ENCODE measurements at regions not wholly inside any gene's neighbourhood (a gene's known extent, or its start where the extent isn't known, plus 50 kb on each side); places are given as distances from the start of the nearest gene placed in this dataset.

- FAIRE-seq (no peak), DNase-seq (ENCODE audit: low spot score) (no peak)
Observed at GRCh38 chr5:2696156-2696807, 55.2 kb downstream of the IRX2 start.

GRCh38 chr5:2695200-2695891 is 56.1 kb downstream of the IRX2 start:
- DNase-seq (ENCODE audit: low spot score): no peak
- no peak for FAIRE-seq

GRCh38 chr5:2691530-2691929 is 59.9 kb downstream of the IRX2 start:
- FAIRE-seq (no peak), DNase-seq (ENCODE audit: low spot score) (no peak)

DNA sequence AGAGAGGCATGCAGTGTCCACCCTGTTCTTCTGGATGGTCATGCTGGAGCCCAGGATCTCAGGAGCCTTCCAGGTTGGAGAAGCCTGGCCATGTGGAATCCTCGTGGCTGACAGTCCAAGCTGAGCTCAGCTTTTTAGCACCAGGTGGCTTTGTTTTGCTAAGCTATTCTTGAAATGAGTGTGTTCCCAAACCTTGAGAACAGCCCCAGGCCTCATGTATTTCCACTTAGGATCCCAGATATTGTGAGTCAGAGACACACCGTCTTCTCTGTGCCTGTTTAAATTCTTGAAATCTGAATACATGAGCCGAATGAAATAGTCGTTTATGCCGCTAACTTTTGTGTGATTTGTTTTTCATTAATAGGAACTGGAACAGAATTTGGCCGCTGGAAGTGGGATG is 61.2 kb downstream of the IRX2 start:
- FAIRE-seq (no peak), DNase-seq (ENCODE audit: low spot score) (no peak)

DNA sequence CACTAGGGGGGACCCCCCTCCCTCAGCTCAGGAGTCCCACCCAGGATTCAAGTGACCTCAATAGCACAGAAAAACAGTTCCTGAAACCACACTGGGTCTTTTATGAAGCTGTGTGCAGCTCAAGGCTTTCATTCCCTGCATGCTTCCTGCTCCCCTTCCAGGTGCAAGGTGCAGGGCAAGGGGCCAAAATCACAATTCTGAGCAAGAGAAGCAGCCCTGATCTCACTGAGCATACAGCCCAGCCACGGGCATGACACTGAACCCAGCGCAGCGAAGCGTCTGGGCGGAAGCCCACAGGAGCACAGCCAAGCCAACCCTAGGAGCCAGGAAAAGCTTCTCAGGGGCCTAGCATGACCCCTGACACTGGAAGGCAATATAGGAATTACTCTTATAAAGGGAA is 62.9 kb downstream of the IRX2 start:
- DNase-seq (ENCODE audit: low spot score) (no peak), FAIRE-seq (no peak)

DNA sequence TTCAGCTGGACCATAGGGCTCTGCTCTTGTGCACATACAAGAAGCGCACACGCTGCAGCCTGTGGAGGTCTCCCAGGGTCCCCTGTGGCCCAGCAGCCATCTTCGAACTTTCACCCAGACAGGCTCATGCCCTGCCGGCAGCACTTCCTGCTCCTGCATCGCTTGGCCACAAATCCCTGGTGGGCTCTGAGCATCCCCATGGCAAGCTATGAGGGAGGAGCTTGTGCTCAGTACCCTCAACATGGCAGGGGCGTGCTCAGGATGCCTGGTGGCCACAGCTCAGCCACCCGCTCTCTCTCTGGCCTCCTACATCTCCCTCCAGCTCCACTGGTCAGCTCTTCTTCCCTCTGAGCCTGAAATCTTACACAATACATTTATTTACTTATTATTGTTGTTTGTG is 63.7 kb downstream of the IRX2 start:
- no peak for DNase-seq (ENCODE audit: low spot score)

GRCh38 chr5:2686321-2687124 is 65.0 kb downstream of the IRX2 start:
- DNase-seq (ENCODE audit: low spot score) (no peak), FAIRE-seq (no peak)

More for the DNA sequence above, 63.7 kb downstream of the IRX2 start:
- no peak for FAIRE-seq

DNA sequence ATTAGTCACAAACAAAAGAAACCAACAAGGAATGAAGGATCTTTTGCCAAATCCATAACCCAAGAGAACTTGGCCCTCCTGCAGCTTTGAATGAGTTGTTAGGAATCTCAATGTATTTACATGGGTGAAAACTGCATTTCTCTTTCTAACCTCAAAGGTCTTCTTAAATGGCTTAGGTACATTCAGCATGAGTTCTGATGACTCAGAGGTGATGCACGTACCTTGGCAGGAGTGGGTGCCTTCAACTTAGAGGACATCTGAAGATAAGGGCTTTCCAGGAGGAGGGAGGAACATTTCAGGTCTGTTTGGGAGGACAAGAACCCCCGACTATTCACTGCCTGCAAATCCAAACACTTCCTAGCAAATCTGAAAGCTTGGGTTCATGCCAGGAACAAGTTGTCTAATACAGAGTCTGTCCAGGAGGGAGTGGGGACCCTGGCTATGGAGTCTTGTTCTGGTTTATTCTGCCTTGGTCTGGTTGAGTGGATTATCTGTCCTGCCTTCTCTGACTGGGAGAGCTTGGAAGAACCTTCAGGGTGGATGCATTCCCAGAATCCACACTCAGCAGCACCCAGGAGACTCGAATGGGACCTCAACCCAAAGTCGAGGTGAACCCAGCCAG is 65.7 kb downstream of the IRX2 start:
- FAIRE-seq (no peak), DNase-seq (ENCODE audit: low spot score) (no peak)

DNA sequence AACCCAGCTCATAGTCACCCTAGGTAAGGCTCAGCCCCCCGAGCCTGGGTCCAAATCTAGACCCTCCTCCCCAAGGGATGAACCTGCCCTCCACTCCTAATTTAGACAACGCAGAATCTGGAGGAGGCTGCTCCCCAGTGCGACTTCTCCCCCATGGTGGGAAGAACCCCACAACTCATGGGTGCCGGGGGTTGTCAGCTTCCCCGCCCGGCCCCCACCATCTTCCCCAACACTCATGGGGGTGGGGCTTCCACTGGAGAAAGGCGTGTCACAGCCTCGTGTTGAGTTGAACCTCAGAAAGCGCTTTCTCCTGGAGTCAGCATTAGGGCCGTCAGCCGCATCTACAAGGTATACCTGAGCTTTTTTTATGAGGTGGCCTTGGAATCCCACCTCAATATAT is 66.9 kb downstream of the IRX2 start:
- DNase-seq (ENCODE audit: low spot score): no peak
- FAIRE-seq: no peak

DNA sequence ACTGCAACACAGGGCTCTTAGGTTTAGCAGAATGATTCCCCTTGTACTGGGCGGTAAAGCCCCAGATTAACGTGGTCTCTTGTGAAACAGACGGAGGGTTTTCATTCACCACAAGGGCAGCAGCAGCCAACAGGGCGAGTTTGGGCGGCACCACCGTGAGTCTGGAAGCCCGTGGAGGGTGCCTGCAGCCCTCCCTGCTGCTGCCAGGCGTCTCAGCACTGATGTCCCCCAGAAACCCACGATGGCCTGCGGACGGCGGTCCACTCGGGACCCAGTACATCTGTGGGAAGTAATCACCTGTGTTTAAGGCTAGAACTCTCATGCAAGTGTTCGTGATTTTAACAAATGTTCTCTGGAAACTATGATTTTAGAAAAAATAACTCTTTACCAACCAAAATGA is 67.8 kb downstream of the IRX2 start:
- no peak for DNase-seq (ENCODE audit: low spot score)
- FAIRE-seq: no peak

DNA sequence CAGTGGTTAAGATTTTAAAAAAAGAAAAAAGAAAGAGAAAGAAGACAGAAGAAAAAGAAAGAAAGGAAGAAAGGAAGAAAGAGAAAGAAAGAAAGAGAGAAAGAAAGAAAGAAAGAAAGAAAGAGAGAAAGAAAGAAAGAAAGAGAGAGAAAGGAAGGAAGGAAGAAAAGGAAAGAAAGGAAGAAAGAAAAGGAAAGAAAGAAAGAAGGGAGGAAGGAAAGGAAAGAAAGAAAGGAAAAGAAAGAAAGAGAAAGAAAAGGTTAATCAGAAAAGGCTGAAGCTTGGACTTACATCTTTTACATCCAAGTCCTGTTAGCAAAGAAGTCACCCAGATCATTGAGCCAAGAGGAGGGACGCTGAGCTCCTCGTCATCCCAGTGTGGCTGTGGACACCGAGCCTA is 70.0 kb downstream of the IRX2 start:
- DNase-seq (ENCODE audit: low spot score): no peak
- no peak for FAIRE-seq

DNA sequence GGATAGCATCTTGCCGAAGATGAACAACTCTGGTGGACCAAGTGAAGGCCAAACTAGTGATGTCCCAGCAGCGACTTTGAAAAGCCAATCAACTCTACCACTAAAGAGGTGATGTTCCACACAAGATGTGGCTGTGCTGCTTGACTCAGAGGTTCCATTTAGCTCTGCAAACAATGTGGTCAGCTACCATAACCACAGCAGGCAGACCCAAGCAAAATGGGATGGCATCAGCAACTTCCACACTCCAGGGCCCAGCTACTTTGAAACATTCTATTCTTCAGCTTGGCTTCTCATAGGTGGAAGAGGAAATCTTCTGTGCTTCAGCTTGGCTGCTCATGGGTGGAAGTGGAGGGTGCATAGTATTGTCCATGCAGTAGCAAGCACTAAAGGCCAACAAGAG is 70.5 kb downstream of the IRX2 start:
- DNase-seq (ENCODE audit: low spot score) (peak; percentile 9), FAIRE-seq (no peak)

- no peak for FAIRE-seq
- no peak for DNase-seq (ENCODE audit: low spot score)
Observed at GRCh38 chr5:2677689-2678088, 73.8 kb downstream of the IRX2 start.

DNA sequence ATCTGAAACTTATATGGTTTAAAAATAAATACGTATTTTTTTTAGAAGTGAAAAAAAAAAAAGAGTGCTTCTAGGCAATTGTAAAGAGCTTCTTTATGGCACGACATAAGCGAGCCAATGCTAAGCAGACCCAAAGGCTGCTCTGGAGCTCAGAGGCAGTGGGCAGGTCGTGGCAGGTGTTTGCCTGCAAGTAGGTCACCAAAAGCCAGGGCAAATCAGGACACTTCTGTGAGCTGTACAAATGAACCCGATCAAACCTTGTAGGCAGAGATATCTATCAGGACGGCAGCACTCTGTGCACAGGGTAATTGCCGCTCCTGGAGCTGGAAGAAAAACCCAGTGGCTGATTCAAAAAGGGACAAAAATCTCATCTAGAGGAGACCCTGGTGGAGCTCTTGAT is 75.9 kb downstream of the IRX2 start:
- DNase-seq (ENCODE audit: low spot score) (no peak), FAIRE-seq (no peak)

DNA sequence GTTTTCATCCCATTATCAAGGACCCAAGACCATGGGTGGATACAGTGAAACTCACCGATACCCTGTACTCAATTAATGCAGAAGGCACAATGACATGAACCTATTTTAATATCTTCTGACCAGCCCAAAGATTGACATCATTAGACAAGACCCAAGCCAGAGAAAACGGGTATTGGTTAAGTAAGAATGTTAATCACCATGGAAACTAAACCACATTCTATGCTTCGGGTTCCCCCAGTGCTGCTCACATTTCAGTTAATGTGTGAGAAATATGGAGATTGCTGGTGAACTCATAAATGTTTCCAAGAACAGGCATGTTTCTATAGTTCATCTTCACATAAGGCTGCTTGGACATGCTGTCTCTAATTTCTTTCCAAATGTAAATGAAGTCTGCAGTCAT is 77.0 kb downstream of the IRX2 start:
- DNase-seq (ENCODE audit: low spot score) (no peak), FAIRE-seq (no peak)

GRCh38 chr5:2670940-2671339 is 80.5 kb downstream of the IRX2 start:
- FAIRE-seq (no peak), DNase-seq (ENCODE audit: low spot score) (no peak)

- FAIRE-seq (no peak), DNase-seq (ENCODE audit: low spot score) (no peak)
Observed at GRCh38 chr5:2669913-2670312, 81.6 kb downstream of the IRX2 start.

DNA sequence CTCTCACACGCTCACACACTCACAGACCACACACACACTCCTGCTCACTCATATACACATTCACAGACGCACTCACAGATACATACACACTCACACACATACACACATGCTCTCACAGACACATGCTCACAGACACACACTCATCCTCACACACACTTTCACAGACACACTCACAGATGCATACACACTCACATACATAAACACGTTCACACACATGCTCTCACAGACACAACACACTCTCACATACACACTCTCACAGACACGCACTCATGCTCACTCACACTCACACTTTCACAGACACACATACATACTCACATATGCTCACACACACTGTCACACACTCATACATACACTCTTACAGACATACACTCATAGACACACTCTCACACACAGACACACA is 82.2 kb downstream of the IRX2 start:
- DNase-seq (ENCODE audit: low spot score): no peak
- no peak for FAIRE-seq

- DNase-seq (ENCODE audit: low spot score) (no peak), FAIRE-seq (no peak)
Observed at GRCh38 chr5:2666081-2666480, 85.4 kb downstream of the IRX2 start.

DNA sequence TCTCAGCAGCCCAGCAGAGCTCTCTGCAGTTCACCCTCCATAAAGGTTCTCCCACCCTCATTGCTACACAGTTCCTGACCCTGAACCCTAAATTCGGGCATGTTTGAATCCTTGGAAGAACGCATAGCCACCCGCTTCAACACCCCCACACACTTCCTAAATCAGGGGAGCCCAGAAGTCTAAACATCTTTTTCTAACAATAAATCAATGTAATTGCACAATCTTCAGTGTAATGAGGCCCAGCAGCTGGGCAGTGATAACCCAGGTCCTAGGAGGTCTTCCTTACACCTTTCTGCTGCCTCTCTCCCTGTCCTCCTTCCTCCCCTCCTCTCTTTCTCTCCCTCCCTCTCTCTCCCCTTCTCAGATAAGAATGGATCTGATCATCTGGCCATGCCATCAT is 88.0 kb downstream of the IRX2 start:
- FAIRE-seq (no peak), DNase-seq (ENCODE audit: low spot score) (no peak)

DNA sequence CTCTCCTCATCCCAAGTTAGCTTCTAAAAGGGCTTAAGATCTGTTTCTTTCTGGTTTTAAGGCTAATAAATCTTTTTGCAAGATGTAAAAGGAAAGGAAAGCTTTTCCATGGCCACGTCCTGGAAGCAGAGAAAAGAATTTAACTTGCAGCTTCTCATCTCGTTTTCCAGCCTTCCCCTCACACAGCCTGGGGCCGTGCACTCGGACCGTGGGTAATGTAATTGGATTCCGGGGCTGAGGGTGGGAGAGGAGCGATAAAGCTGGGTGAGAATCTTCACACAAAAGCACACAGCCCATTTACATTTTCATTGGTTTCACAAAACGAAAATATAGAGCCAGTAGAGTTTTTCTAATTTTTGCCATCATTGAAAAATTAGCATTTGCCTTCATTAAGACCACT is 91.2 kb downstream of the IRX2 start:
- DNase-seq (ENCODE audit: low spot score) (no peak), FAIRE-seq (no peak)

DNA sequence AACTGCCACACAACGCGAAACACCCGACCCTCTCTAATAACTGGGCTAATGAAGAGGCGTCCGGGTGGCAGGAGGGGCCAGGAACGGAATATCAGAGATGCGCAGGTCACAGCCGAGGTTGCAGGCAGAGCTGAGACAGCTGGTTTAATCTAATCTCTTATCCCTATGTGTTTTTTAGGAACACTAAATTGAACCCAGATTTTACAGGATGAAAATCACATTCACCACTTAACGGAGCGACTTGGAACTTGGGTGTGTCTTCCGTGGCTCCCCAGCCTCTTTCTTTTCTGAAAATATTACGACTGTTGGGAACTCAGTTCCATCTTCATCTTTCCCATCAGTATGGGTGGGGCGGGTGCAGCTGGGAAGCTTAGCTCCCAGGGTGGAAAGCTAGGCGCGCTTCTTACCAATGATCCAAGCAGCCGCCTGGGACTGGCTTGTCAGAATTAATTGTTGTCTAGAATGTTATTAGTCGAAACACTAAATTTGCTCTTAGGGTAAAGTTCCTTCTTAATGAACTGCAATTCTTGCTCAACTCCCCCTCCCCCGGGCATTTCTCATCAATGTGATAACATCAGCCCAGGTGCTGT is 92.5 kb downstream of the IRX2 start:
- DNase-seq (ENCODE audit: low spot score): no peak
- FAIRE-seq: no peak

All from RCC 7860 (cell line).